A549 (cell line): ENCODE measurements at regions not wholly inside any gene's neighbourhood (a gene's known extent, or its start where the extent isn't known, plus 50 kb on each side); places are given as distances from the start of the nearest gene placed in this dataset.

Source experiments
- BCL3 ChIP-seq: fragments of >200 bp; sonication (Bioruptor Twin); formaldehyde crosslinking; IDR thresholded peaks from 3 replicates; pipeline ENCODE4 v1.6.1; 2016
- BHLHE40 ChIP-seq: IDR thresholded peaks from 2 replicates; pipeline ENCODE4 v1.6.1; 2012; ENCODE audit warnings: low read depth, low read length, inconsistent platforms
- CTCF ChIP-seq: fragments of >200 bp; sonication (Bioruptor Twin); formaldehyde crosslinking; IDR thresholded peaks from 3 replicates; pipeline ENCODE4 v1.5.1; 2016
- EP300 ChIP-seq, 2 experiments: fragments of >200 bp; sonication (Bioruptor Twin); formaldehyde crosslinking; IDR thresholded peaks; 2 replicates in 1 of 2; 3 replicates in 1 of 2; pipeline ENCODE4 v1.6.1; 2016 to 2017
- POLR2A ChIP-seq: IDR thresholded peaks from 2 replicates; pipeline ENCODE4 v1.6.1; 2012; ENCODE audit warnings: mild to moderate bottlenecking, low read length
- RCOR1 ChIP-seq: fragments of 150-350 bp; IDR thresholded peaks from 2 replicates; pipeline ENCODE4 v1.6.1; 2014; ENCODE audit warnings: antibody characterized with exemption, low read length, low read depth
- REST ChIP-seq: fragments of 200-600 bp; sonication (generic); IDR thresholded peaks from 2 replicates; pipeline ENCODE4 v1.6.1; 2016; ENCODE audit warnings: antibody characterized with exemption, mild to moderate bottlenecking, moderate library complexity
- RFX5 ChIP-seq: fragments of 450-650 bp; IDR thresholded peaks from 2 replicates; pipeline ENCODE4 v1.7.1; 2014; ENCODE audit warnings: antibody characterized with exemption, mild to moderate bottlenecking, moderate library complexity
- ZSCAN20 ChIP-seq: fragments of 250-450 bp; sonication (Bioruptor Pico); IDR thresholded peaks from 2 replicates; pipeline ENCODE4 v1.8.0; 2022; ENCODE audit warnings: mild to moderate bottlenecking, moderate library complexity

- TF ChIP-seq RCOR1 (no peak), EP300 (IDR thresholded peaks at IDR 0.05) (no peak), CTCF (no peak), BCL3 (no peak), RFX5 (no peak), POLR2A (no peak), REST (no peak), ZSCAN20 (no peak), BHLHE40 (no peak)
Observed at GRCh38 chr6:19205076-19205475, 632.1 kb upstream of the ID4 start.
